Astrocyte (in vitro differentiated cells and primary cell): ENCODE measurements at regions not wholly inside any gene's neighbourhood (a gene's known extent, or its start where the extent isn't known, plus 50 kb on each side); places are given as distances from the start of the nearest gene placed in this dataset.

Experiments used
- DNase-seq: peaks from one replicate; pipeline ENCODE4 v3.0.0-alpha.2; 2010; ENCODE audit warnings: low read depth
- FAIRE-seq: peaks from 2 replicates; lab custom pipeline; 2011; peaks lifted over from hg19 to GRCh38; lab: Jason Lieb, UNC
- H2AFZ ChIP-seq: 2 replicates; pipeline ENCODE4 v1.6.0; 2012; ENCODE audit warnings: low read depth, low read length, inconsistent platforms
- H3K27ac ChIP-seq: 2 replicates; pipeline ENCODE4 v1.5.1; 2011; ENCODE audit warnings: low read depth, low read length, inconsistent platforms
- H3K27me3 ChIP-seq: 2 replicates; pipeline ENCODE4 v1.6.0; 2011; ENCODE audit warnings: low read length, inconsistent platforms; ENCODE audit not compliant: insufficient read depth
- H3K36me3 ChIP-seq: 2 replicates; pipeline ENCODE4 v1.5.1; 2011; ENCODE audit warnings: low read length, inconsistent platforms; ENCODE audit not compliant: insufficient read depth
- H3K4me1 ChIP-seq: 2 replicates; pipeline ENCODE4 v1.5.1; 2011; ENCODE audit warnings: low read length, inconsistent platforms; ENCODE audit not compliant: insufficient read depth
- H3K4me2 ChIP-seq: 2 replicates; pipeline ENCODE4 v1.6.0; 2012; ENCODE audit warnings: low read length, inconsistent platforms
- H3K4me3 ChIP-seq: 2 replicates; pipeline ENCODE4 v1.5.1; 2011; ENCODE audit warnings: low read depth, mild to moderate bottlenecking, low read length, inconsistent platforms; ENCODE audit not compliant: insufficient read depth
- H3K79me2 ChIP-seq: 2 replicates; pipeline ENCODE4 v1.6.0; 2012; ENCODE audit warnings: mild to moderate bottlenecking, low read length, inconsistent platforms; ENCODE audit not compliant: insufficient read depth
- H3K9ac ChIP-seq: 2 replicates; pipeline ENCODE4 v1.6.0; 2012; ENCODE audit warnings: mild to moderate bottlenecking, low read length, inconsistent platforms
- H3K9me3 ChIP-seq: 2 replicates; pipeline ENCODE4 v1.5.1; 2012; ENCODE audit warnings: low read depth, mild to moderate bottlenecking, low read length, inconsistent platforms; ENCODE audit not compliant: insufficient read depth
- H4K20me1 ChIP-seq: 2 replicates; pipeline ENCODE4 v1.6.0; 2012; ENCODE audit warnings: low read length, inconsistent platforms; ENCODE audit not compliant: insufficient read depth
- H3K27ac Mint-ChIP-seq: one replicate; pipeline ENCODE4 v1.8.0; 2021; ENCODE audit warnings: mild to moderate bottlenecking, mixed read lengths; ENCODE audit not compliant: unreplicated experiment
- H3K27me3 Mint-ChIP-seq: one replicate; pipeline ENCODE4 v1.8.0; 2021; ENCODE audit warnings: low read depth, mixed read lengths; ENCODE audit not compliant: unreplicated experiment
- H3K36me3 Mint-ChIP-seq: one replicate; pipeline ENCODE4 v1.8.0; 2021; ENCODE audit warnings: low read depth, mixed read lengths; ENCODE audit not compliant: unreplicated experiment
- H3K4me1 Mint-ChIP-seq: one replicate; pipeline ENCODE4 v1.8.0; 2021; ENCODE audit warnings: low read depth, mixed read lengths; ENCODE audit not compliant: unreplicated experiment
- H3K4me3 Mint-ChIP-seq: one replicate; pipeline ENCODE4 v1.8.0; 2021; ENCODE audit warnings: mild to moderate bottlenecking, moderate library complexity, mixed read lengths; ENCODE audit not compliant: unreplicated experiment
- H3K9me3 Mint-ChIP-seq: one replicate; pipeline ENCODE4 v1.8.0; 2021; ENCODE audit warnings: mild to moderate bottlenecking, mixed read lengths; ENCODE audit not compliant: unreplicated experiment
- EZH2 ChIP-seq: IDR thresholded peaks from 2 replicates; pipeline ENCODE4 v1.6.1; 2012; ENCODE audit warnings: mild to moderate bottlenecking, low read length, inconsistent platforms; ENCODE audit not compliant: insufficient read depth
- TF ChIP-seq, protein P1 (sequence below): IDR thresholded peaks from 2 replicates; pipeline ENCODE4 v1.5.1; 2011; ENCODE audit warnings: low read depth, mild to moderate bottlenecking, inconsistent platforms, low read length, moderate library complexity; ENCODE audit not compliant: insufficient read depth

DNA sequence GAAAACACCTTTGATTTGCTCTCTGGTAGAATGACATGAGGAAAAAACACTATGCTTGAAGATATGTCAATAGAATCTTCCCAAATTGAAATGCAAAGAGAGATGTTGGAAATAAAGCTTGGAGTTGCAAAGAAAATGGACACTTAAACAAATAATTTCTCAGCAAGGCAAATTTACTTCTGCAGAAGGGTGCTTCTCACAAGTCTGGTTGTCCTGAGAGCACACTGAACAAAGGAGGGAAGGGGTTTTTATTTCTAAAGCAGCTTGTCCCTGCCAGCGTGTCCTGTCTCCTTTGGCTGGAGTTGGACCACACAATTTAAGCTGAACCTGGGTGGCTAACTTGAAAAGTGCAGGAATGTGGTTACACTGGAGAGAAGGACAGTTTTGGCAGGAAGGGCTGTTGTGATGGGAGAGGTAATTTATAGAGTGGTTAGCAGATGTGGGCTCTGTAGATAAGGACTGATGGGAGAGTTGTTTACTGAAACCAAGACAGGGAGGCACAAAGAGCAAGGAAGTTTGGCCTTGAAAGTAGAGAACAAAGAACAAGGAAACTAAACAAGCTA is 454.6 kb upstream of the EYS start:
- Histone ChIP-seq H3K4me2 (no peak overlapping the region), H2AFZ (no peak overlapping the region), H3K27me3 (no peaks in the 10 kb centered on the region), H3K27ac (no peak overlapping the region), H3K4me3 (no peak overlapping the region), H3K4me1 (no peaks in the 10 kb centered on the region), H3K9ac (no peak overlapping the region), H4K20me1 (no peaks in the 10 kb centered on the region), H3K36me3 (no peaks in the 10 kb centered on the region), H3K9me3 (peaks cover 9% of the 10 kb centered on the region), H3K79me2 (no peaks in the 10 kb centered on the region)
- no peaks in the 10 kb centered on the region for H3K27me3 Mint-ChIP-seq
- FAIRE-seq, result no peak
- no peak for TF ChIP-seq EZH2
- TF ChIP-seq, protein P1, sequence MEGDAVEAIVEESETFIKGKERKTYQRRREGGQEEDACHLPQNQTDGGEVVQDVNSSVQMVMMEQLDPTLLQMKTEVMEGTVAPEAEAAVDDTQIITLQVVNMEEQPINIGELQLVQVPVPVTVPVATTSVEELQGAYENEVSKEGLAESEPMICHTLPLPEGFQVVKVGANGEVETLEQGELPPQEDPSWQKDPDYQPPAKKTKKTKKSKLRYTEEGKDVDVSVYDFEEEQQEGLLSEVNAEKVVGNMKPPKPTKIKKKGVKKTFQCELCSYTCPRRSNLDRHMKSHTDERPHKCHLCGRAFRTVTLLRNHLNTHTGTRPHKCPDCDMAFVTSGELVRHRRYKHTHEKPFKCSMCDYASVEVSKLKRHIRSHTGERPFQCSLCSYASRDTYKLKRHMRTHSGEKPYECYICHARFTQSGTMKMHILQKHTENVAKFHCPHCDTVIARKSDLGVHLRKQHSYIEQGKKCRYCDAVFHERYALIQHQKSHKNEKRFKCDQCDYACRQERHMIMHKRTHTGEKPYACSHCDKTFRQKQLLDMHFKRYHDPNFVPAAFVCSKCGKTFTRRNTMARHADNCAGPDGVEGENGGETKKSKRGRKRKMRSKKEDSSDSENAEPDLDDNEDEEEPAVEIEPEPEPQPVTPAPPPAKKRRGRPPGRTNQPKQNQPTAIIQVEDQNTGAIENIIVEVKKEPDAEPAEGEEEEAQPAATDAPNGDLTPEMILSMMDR, result no peak
- H3K36me3 Mint-ChIP-seq, result no peaks in the 10 kb centered on the region
- H3K4me3 Mint-ChIP-seq, result no peak overlapping the region
- H3K27ac Mint-ChIP-seq, result no peak overlapping the region
- H3K9me3 Mint-ChIP-seq, result peaks cover 9% of the 10 kb centered on the region
- no peak for DNase-seq
- H3K4me1 Mint-ChIP-seq, result no peaks in the 10 kb centered on the region

DNA sequence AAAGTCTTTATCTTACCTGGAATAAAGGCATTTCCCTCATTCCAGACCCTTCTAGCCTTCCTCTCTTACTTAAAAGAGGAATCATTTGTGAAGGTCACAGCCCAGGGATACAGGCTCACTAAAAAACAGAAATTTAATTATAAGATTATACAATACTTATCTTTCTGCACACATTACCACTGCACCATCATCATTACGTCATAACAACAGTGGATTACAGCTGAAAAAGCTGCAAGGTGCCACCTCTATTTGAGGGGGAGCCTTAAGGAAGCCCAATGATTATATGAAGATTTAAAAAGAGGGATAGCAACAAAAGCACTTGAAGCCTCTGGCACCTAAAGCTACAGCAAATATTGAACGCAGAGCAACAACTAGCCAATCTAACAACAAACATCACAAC is 452.9 kb upstream of the EYS start:
- no peak overlapping the region for H3K4me2 ChIP-seq
- H2AFZ ChIP-seq, result no peak overlapping the region
- no peaks in the 10 kb centered on the region for H3K27me3 Mint-ChIP-seq
- H3K36me3 Mint-ChIP-seq, result no peaks in the 10 kb centered on the region
- no peak overlapping the region for H3K9ac ChIP-seq
- no peaks in the 10 kb centered on the region for H3K4me1 ChIP-seq
- no peak for TF ChIP-seq EZH2
- TF ChIP-seq, protein P1, result no peak
- no peaks in the 10 kb centered on the region for H4K20me1 ChIP-seq
- H3K9me3 Mint-ChIP-seq, result peaks cover 9% of the 10 kb centered on the region
- H3K27ac Mint-ChIP-seq, result no peak overlapping the region
- FAIRE-seq (no peak), DNase-seq (no peak)
- no peak overlapping the region for H3K4me3 Mint-ChIP-seq
- H3K79me2 ChIP-seq, result no peaks in the 10 kb centered on the region
- H3K4me1 Mint-ChIP-seq, result no peaks in the 10 kb centered on the region
- no peaks in the 10 kb centered on the region for H3K36me3 ChIP-seq
- H3K9me3 ChIP-seq, result peaks cover 9% of the 10 kb centered on the region
- no peaks in the 10 kb centered on the region for H3K27me3 ChIP-seq
- H3K27ac ChIP-seq, result no peak overlapping the region
- H3K4me3 ChIP-seq, result no peak overlapping the region

DNA sequence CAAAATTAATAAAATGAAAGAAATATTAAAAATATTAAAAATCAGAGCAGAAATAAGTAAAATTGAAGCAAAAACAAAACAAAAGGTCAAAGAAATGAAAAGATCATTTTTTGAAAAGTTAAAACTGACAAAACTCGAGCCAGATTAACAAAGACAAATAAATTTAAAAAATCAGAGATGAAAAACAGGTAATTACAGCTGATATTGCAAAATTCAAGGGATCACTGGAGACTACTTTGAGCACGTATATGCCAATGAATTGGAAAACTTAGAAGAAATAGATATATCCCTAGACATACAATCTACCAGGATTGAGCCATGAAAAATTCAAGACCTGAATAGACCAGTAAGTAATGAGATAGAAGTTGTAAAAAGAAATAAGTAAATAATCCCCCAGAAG is 446.2 kb upstream of the EYS start:
- FAIRE-seq (no peak), DNase-seq (no peak)
- no peak for TF ChIP-seq EZH2
- TF ChIP-seq, protein P1, result no peak
- Histone ChIP-seq H3K27ac (no peak overlapping the region), H3K4me3 (no peak overlapping the region), H3K27me3 (no peaks in the 10 kb centered on the region), H3K79me2 (no peaks in the 10 kb centered on the region), H2AFZ (no peak overlapping the region), H3K36me3 (no peaks in the 10 kb centered on the region), H3K9ac (no peak overlapping the region), H3K4me1 (no peaks in the 10 kb centered on the region), H4K20me1 (no peaks in the 10 kb centered on the region), H3K4me2 (no peak overlapping the region), H3K9me3 (no peaks in the 10 kb centered on the region)
- no peaks in the 10 kb centered on the region for H3K36me3 Mint-ChIP-seq
- no peak overlapping the region for H3K27ac Mint-ChIP-seq
- H3K4me3 Mint-ChIP-seq, result no peak overlapping the region
- H3K27me3 Mint-ChIP-seq, result no peaks in the 10 kb centered on the region
- H3K9me3 Mint-ChIP-seq, result no peaks in the 10 kb centered on the region
- no peaks in the 10 kb centered on the region for H3K4me1 Mint-ChIP-seq
